AG09309 (cell line): ENCODE measurements at regions not wholly inside any gene's neighbourhood (a gene's known extent, or its start where the extent isn't known, plus 50 kb on each side); places are given as distances from the start of the nearest gene placed in this dataset.

Source experiments
- DNase-seq: peaks from one replicate; pipeline ENCODE4 v3.0.0-alpha.2; 2010; ENCODE audit warnings: low read depth
- H3K4me3 ChIP-seq: 2 replicates; pipeline ENCODE4 v1.5.1; 2011; ENCODE audit warnings: mild to moderate bottlenecking, low read depth, low read length, moderate library complexity; ENCODE audit not compliant: control insufficient read depth
- TF ChIP-seq, protein P1 (sequence below): IDR thresholded peaks from 2 replicates; pipeline ENCODE4 v1.5.1; 2011; ENCODE audit warnings: mild to moderate bottlenecking, low read depth, low read length, inconsistent platforms; ENCODE audit not compliant: insufficient read depth, control insufficient read depth; ENCODE audit errors: missing control alignments

DNA sequence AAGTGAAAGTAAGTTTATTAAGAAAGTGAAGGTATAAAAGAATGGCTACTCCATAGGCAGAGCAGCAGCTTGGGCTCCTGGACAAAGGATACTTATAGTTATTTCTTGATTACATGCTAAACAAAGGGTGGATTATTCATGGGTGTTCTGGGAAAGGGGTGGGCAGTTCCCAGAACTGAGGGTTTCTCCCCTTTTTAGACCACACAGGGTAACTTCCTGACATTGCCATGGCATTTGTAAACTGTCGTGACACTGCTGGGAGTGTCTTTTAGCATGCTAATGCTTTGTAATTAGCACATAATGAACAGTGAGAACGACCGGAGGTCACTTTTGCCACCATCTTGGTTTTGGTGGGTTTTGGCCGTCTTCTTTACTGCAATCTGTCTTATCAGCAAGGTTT is 557.6 kb downstream of the SPRY1 start:
- no peak for DNase-seq
- TF ChIP-seq, protein P1, sequence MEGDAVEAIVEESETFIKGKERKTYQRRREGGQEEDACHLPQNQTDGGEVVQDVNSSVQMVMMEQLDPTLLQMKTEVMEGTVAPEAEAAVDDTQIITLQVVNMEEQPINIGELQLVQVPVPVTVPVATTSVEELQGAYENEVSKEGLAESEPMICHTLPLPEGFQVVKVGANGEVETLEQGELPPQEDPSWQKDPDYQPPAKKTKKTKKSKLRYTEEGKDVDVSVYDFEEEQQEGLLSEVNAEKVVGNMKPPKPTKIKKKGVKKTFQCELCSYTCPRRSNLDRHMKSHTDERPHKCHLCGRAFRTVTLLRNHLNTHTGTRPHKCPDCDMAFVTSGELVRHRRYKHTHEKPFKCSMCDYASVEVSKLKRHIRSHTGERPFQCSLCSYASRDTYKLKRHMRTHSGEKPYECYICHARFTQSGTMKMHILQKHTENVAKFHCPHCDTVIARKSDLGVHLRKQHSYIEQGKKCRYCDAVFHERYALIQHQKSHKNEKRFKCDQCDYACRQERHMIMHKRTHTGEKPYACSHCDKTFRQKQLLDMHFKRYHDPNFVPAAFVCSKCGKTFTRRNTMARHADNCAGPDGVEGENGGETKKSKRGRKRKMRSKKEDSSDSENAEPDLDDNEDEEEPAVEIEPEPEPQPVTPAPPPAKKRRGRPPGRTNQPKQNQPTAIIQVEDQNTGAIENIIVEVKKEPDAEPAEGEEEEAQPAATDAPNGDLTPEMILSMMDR, result no peak
- no peak overlapping the region for H3K4me3 ChIP-seq

DNA sequence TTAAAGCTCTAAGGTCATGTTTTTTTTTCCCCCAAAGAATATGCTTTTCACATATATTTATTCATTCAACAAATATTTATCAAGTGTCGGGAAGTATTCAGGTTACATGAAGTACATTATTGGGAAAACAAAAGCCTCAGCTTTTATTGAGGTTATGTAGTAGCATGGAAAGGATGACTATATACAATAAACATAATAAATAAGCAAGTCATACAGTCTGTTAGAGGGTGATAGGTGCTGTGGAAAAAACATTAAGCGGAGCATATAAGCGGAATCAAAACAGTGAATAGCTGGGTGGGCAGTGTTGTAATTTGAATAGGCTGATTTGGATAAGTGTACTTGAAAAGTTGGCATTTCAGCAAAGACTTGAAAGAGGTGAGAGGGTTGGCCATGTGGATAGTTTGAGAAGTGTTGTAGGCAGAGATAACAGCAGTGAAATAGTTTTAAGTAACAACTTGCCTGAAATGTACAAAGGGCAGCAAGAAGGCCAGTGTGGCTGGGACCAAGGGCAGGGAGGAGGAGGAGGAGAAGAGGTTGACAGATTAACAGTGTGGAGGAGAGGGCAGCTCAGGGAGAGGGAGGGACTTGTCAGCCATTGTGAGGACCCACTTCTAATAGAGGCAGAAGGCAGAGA is 558.7 kb downstream of the SPRY1 start:
- H3K4me3 ChIP-seq, result no peak overlapping the region
- DNase-seq, result no peak
- TF ChIP-seq, protein P1, result no peak

DNA sequence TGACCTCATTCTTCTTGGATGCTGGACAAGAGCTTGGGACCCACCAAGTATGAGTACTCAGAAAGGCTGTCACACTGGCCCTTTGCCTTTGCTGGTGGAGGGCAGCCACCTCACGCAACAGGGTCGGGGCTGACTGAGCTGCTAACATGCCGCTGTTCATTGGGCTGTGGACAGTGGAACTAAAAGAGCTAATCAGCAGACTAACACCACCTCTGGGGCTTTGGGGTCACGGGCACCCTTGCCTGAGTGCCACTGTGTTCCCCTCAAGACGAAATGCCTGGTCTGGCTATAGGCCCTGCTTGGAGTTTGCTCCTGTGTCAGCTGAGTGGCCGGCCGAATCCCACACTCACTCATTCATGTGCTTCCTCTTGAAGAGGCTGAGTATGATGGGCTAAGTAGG is 559.6 kb downstream of the SPRY1 start:
- no peak overlapping the region for H3K4me3 ChIP-seq
- DNase-seq, result no peak
- TF ChIP-seq, protein P1, result no peak

DNA sequence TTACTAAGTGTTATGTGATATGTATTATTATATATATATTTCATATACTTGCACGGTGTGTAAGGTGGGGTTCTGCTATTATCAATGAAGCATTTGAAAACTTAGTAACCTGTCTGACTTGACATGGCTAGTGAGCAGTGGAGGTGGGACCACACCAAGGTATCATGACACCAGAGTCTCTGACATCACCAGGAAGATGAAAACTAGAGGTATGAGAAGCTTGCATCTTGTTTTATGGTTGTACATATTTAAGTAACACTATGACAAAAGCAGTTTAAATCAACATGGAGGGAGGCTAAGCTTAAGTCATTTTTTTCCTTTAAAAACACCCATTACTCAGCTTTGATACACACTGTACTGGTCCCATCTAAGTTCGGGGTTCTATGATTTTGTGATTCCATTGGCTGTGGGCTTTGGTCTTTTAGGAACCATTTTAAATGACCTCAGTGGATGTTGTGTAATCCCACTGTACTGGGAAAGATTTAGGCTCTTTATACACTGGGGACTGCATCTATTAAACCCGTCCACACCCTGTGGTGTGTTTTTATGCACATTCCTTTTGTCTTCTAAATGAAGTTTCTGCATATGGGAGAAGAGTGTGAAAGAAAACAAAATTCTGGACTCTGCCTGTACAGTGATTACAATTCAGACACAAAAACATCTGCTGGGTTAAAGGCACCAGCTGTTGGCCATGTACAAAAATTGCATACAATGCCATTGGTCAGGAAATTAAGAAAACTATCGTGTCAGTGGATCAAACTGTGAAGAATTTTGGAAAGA is 570.6 kb downstream of the SPRY1 start:
- H3K4me3 ChIP-seq, result no peak overlapping the region
- TF ChIP-seq, protein P1, result no peak
- no peak for DNase-seq

DNA sequence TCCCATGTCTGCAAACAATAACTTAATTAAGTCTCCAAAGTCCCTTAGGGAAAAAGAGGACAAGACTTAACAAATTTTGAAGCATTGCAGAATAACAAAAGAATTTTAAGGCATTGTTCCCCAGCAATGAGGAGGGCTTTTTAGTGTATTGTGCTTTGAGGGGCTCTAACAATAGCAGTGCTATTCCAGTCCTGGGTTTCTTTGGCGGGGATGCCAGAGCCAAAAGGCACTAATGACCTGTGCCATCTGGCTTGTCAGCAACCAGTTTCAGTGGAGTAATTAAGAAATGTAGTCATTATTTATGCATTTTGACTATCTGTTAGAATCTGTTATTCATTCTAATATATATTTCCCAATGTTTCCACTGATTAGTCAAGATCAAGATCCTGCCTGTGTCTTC is 575.4 kb downstream of the SPRY1 start:
- no peak for DNase-seq
- no peak overlapping the region for H3K4me3 ChIP-seq
- TF ChIP-seq, protein P1, result no peak

DNA sequence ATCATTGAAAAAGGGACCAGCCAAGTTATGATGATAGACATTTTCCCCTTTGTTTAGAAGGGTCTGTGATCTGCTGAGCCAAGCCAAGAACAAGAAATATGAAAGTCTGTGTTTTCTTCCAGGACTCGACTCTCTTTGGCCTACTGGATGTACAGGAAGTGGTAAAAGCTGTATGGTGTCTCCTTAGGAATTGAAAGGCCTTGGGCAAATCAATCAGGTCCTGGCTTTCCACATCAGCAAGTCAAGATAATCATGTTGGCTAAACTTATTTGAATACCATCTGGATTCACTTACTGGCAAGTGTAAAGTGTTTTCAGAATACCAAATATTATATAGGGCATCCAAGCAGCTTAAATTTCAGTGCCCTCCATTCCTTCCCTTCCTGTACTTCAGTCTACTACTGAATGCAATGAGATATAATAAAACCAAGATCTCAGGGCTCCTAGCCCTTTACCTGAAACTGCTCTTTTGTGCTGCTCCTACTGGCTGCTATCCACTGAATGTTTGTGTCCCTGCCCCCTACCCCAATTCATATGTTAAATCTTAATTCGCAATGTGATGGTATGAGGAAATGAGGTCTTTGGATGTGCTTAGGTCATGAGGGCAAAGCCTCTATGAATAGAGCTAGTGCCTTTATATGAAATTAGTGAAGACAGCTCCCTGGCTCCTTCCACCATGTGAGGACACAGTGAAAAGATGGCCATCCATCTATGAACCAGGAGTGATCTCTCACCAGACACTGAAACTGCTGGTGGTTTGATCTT is 578.0 kb downstream of the SPRY1 start:
- H3K4me3 ChIP-seq, result no peak overlapping the region
- no peak for DNase-seq
- TF ChIP-seq, protein P1, result no peak
